Stimulated activated CD8-positive, alpha-beta memory T cell treated with anti-CD3 and anti-CD28 coated beads, Interleukin-15, amount 100 ng/mL, for 48 hours (primary cell): ENCODE measurements at regions not wholly inside any gene's neighbourhood (a gene's known extent, or its start where the extent isn't known, plus 50 kb on each side); places are given as distances from the start of the nearest gene placed in this dataset.

Experiments
- DNase-seq, 2 donors: peaks; one replicate each; pipeline ENCODE4 v3.0.0-alpha.2; 2020; ENCODE audit warnings: low read depth in 2 of 2

DNA sequence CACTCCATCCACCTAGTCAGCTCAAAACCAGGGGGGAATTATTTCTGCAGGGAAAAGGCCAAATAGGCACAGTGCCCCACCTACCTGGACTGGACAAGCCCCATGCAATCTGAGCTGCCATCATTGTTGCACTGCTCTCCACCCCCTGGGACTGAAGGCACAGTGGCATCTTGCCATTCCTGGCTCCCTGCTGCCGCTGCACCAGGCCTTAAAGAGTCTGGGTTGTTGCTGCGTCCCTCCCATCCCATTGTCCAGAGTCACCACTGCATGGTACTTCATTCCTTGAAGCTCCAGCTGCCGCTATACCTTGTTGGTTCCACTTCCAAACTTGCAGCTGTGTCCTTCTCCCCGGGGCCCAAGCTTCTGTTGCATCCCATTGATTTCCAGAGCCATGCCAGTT is 629.7 kb downstream of the STIM2 start:
- DNase-seq, result no peak

DNA sequence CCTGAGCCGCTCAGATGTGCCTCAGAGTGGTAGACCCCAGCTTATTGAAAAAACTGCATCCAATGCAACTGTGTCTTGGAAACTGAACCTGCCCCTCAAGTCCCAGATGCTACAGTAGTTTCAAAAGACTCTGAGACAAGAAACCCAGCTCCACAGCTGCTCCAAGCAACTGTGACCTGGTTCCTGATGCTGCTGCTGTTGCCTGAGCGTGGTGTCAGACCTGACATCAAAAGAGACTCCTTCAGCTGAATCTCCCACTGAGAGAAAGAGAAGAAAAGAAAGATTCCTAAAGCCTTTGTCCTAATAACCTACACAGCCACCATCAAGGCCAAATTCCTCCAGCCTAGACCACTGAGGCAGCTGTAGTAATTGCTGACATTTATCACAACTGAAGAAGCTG is 630.1 kb downstream of the STIM2 start:
- DNase-seq, result no peak

DNA sequence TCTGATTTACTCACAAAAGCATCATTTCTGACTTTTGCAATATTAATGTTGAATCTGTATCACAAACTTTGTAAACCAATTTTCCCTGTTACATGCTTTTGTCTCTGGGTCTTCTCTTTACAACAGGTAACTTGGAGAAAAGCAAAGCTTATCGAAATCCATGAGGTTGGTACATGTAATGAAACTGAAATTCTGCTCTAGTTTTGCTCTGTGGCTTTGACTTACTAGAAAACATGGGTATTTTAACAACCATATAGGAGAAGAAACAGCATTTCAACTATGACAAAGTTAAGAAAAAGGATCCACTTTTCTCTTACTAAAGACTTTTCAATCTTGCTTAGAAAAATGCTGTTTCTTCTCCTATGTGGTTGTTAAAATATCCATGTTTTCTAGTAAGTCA is 645.8 kb downstream of the STIM2 start:
- DNase-seq, result no peak

DNA sequence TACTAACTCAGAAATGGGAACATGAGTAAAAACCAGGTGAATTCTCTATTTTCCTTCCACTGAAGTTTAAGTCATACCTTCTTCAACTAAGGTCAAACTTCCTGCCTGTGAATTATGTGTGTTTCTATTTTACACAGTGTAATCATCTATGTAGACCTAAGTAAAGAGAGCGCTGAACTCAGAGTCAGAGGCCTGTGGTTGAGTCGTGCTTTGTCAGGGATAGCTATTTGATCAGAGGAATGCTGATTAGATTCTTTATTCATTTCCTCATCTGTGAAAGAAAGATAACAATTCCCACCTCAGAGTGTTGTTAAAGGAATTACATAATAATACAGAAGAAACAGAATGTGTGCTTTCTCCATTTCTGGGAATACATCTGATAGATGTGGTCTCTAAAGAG is 654.1 kb downstream of the STIM2 start:
- DNase-seq, result no peak

DNA sequence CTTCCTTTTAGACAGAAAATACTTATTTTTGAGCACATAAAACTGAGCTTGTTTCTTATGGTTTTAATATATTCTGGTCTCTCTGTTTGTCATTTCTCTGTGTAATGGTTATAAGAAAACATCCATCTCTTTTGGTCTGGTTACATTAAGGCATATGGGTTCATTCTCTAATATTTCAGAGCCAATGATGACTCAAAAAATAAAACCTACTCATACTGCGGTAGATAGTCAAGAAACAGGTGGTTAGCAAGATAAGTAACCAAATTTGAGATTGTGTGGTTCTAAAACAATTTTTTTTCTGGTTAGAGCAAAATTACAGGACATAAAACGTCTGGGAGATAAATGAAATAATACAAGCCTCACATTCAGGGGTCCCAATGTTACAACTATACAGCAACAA is 654.5 kb downstream of the STIM2 start:
- no peak for DNase-seq

DNA sequence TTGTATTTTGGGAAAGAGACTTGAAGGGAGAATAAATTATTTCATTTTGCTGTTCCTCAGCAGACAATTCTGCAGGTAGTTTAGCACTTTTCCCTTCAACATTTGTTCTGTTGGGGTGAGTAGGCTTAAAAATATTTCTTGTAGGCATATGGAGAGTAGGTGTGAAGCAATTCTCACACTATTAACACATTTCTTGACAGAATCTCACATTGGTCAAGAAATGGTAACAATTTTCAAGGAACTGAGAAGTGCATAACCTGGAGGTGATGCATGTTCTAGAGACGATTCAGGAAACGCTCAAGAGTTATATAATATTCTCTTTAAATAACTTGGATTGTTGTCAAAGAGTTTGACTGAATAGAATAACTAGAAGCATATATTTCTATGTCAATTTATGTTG is 658.2 kb downstream of the STIM2 start:
- DNase-seq, result no peak

DNA sequence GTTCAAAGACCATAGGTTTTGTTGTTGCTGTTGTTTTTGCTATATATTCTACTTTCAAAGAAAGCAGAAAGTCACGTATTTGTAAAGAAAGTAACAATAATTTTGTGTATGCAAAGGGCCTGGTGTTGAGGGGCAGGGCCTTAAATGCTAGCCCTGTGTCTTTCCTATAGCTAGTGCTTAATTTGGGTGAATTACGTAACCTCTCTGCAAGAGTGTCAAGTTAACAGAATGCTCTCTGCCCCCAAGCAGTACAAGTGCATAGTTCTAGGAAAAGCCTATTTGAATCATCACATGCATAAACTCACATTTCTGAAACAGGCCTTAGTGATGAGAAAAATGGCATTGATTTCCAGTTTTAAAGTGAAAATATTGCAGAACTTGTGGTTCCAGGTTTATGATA is 663.6 kb downstream of the STIM2 start:
- DNase-seq, result no peak

DNA sequence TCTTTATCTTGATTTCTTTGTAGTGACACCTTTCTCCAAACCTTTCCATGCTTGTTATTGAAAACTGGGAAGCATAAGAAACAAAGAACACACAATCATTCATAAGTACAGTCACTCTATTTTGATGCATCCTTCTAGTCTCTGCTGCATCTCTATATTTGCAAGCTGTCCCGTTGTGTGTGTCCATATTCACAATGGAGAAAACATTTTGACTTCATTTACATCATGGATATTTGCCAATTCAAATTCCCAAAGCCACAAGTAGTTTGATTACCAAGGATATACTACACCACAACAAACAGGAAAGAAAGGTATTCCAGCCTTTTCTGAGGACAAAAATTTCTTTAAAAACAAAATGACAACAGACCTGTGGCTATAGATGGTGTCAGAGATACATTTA is 673.8 kb downstream of the STIM2 start:
- no peak for DNase-seq

DNA sequence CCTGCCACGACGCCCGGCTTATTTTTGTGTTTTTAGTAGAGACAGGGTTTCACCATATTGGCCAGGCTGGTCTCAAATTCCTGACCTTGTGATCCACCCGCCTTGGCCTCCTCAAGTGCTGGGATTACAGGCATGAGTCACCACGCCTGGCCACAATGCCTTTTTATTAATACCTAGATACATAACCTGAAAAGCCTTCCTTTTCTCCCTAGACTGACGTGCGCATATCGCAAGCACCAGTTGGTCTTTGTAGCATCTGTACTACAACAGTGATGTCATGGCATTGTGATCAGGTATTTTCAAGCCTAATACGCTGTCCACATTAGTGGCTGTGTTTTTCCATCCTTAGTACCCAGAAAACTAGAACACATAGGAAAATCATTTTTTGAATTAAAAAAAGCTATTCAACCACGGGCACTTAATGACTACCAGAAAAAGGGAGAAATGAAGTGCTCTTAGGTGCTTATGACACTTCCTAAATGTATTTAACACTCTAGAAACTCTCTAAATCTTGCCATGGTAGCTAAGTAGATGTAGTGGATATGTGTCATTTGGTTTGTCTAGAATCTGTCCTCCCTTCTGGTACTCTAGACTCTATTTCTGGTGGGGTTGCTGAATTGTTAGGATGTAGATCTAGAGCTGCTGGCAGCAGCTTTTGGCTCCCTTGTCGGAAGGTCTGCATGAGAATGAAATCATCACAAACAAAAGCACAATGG is 707.8 kb downstream of the STIM2 start:
- DNase-seq, result no peak

DNA sequence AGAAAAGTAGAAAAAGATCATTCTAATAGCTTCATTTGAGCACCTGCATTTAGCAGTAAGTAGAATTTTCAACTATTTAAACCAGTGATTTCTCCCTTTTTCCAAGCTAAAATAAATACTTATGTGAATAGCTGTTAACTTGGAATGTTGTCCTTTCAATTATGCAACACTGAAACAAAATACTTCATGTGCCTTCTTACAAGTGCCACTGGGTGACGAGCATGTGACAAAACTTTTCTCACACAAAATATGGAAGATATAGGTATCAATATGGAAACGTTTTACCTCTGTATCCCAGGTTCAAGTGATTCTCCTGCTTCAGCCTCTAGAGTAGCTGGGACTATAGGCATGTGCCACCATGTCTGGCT is 708.3 kb downstream of the STIM2 start:
- no peak for DNase-seq

DNA sequence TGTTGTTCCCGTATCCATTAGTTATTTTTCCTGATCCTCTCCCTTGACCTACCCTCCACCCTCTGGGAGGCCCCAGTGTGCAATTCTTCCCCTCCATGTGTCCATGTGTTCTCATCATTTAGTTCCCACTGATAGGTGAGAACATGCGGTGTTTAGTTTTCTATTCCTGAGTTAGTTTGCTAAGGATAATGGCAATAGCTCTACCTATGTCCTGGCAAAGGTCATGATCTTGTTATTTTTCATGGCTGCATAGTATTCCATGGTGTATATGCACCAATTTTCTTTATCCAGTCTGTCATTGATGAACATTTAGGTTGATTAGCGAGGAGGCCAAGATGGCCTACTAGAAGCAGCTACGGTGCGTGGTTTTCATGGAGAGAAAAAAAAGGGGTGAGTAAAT is 714.1 kb downstream of the STIM2 start:
- DNase-seq, result no peak

DNA sequence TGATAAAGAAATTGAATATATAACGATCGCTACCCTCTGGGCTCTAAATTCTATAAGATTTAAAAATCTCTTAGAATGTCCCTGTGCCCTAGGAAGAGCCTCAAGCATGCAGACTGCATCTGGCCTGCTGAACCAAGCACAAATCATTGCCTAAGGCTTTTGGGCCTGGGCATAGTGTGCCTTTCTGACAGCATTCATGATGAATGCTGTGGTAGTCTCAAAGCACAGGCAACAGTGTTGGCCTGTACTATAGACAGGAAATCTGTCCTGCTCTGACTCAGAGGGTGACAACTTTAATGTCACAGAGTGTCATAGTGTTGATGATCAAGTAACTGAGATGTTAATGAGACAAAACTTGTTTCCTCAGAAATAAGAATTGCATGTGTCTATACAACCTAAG is 717.3 kb downstream of the STIM2 start:
- no peak for DNase-seq

DNA sequence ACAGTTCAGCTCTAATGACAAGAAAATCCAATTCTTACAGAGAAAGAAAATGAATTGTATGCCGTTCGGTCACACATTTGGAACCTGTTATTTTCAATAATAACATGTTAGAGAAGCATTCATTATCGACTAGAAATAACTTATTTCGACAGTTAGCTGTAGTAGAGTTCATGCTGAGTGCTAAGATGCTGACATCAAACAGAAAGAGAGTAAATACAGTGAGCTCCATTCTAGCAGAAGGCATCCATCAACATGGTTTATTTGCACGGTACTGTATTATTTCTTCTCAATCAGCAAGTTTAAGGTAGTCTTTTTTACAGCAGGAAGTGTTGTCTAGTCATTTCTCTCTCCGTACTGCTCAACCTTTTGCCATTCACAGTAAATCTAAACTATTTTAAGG is 732.1 kb downstream of the STIM2 start:
- no peak for DNase-seq

DNA sequence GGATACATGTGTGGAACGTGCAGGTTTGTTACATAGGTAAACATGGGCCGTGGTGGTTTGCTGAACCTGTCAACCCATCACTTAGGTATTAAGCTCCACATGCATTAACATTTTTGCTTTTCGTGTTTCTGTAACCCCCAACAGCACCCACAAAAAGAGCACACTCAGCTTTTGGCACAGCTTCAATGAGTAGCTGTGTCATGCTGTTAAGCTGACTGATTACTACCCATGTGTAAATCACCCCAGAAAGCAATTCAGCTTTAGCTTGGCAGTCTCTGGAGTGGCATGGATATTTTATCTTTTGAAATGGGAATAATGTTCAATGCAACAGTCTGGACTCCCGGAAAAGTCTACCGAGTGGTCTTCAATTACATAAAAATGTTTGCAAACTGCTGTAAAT is 734.3 kb downstream of the STIM2 start:
- DNase-seq, result no peak

DNA sequence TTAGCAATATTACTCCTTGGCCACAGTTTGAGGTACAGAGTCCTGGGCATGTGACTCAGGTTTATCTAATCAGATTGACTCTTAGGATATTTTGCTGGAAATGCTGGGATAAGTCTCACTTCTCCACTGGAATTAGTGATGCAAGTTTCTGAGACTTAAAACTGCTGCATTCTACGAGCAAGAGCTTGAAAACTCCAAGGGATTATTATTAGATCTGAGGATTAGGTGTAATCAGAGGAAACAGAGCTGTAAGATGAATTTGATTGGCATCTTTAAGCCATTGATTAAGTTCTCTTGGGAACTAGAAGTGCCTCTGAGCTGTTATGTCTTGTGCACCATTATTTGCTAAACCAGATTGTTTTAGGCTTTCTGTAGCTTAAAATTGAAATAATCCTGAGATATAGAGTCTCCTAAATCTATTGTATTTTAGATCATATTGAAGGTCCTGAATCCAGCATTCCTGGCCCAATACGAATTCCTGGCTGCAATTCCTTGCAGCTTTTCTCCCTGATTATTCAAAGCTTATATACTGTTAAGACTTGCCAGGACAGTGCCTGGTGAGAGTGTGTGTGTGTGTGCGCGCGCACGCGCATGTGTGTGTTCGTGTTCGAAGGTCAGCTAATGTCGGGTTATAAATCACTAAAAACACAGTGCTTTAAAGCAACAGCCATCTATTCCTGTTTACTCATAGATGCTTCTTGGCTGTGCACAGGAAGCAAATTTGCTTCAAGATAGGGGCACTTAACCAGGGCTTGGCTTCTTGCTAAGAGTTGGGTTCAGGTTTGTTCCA is 735.1 kb downstream of the STIM2 start:
- DNase-seq, result no peak

DNA sequence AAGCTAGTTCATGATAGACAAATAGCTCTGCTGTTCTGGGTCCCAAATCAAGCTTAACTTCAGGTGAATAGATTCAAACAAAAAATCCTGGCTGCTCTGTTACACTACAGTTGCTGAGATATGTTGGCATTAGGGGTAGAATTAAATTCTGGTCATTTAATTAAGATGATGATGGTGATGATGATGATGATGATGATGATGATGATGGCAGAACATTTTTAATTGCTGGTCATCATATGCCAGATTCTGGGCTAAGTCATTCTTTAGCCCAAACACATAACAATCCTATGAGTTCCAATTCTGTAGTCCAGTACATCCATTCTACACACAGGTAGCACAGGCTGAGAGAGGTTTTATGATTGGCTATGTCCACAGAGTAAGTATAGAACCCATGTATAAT is 741.5 kb downstream of the STIM2 start:
- no peak for DNase-seq

DNA sequence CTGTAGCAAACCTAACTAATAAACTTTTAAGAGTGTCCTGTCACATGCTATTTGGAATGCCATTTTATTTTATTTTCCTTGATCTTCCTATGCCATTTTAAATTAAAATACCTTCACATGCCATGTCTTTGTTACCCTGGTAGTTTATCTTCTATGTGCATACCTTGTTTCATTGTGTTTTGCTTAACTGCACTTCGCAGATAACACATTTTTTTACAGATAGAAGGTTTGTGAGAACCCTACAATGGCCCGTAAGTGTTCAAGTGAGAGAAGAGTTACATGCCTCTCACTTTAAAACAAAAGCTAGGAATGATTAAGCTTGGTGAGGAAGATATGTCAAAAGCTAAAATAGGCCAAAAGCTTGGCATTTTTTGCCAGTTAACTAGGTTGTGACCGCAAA is 744.1 kb downstream of the STIM2 start:
- DNase-seq, result no peak

DNA sequence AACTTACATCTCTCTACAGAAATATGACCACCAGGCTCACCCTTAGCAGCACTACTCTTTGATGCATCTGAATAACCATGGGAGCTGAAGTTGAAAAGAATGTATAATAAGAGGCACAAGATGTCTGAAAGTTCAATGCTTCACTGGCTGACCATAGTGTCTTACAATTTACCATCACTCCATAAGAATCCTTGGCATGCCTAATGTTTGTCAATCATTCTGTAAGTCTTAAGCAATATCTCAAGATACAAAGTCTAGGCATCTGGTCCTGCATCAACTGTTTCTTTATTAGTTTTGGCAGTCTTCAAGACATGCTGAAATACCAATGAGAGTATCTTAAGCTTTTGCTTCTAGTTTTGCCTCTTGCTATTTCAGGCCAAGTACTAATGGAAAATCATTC is 755.5 kb downstream of the STIM2 start:
- DNase-seq, result no peak

DNA sequence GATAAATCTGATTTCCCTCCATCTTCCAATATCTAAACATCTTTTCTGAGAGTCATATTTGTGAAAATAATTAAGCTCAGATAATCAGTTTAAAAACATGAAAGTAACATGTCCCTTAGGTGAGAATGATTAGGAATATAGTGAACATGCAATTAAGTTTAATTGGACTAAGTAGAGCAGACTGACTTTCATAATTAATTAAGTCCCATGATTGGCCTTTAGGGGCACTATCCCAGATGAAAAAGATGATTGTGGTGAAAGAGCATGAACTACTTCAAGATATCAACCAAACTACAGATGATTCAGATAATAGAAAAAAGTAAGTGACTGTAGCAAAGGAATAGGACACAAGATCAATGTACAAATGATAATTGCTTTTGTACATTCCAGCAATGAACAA is 758.8 kb downstream of the STIM2 start:
- no peak for DNase-seq

DNA sequence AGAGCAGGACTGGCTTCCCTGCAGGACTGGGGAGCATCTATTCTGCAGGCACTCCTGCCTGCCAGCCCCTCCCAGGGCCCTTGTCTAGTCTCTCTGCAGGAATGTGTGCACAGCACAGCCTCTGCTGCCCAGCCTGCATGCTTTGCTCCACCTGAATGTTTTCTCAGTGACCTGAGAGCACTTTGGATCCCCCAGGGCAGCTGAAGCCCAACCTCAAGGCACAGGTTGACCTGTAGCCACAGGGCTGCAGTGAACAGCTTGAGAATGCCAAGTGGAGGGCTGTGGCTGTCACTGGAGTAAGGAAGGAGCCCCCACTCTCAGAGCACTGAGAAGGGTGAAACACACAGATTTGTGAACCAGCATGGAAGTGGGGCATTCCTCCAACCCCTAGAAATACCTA is 760.2 kb downstream of the STIM2 start:
- no peak for DNase-seq

DNA sequence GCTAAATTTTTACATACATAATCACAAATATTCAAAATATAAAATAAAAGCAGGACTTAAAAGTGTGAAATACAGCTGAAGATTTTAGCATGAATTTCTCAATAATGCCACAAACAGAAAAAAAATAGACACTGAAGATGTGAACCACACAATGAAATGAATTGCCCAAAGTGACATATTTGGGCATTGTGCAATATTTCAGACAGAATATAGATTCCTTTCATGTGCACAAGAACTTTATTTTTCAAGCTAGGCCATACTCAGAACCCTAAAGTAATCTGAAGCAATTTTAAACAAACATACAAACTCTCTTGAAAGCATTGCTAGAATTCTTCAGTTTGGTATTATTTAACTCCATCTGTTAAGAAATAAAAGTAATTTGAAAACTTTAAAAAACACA is 764.1 kb downstream of the STIM2 start:
- no peak for DNase-seq

DNA sequence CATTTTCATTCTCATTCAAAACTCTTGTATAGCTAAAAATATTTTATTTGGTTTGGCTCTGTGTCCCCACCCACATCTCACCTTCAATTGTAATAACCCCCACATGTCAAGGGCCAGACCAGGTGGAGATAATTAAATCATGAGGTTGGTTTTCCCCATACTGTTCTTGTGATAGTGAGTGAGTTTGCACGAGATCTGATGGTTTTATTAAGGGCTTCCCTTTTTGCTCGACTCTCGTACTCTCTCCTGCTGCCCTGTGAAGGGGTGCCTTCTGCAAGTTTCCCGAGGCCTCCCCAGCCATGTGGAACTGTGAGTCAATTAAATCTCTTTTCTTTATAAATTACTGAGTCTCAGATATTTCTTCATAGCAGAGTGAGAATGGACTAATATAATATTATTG is 768.0 kb downstream of the STIM2 start:
- no peak for DNase-seq

DNA sequence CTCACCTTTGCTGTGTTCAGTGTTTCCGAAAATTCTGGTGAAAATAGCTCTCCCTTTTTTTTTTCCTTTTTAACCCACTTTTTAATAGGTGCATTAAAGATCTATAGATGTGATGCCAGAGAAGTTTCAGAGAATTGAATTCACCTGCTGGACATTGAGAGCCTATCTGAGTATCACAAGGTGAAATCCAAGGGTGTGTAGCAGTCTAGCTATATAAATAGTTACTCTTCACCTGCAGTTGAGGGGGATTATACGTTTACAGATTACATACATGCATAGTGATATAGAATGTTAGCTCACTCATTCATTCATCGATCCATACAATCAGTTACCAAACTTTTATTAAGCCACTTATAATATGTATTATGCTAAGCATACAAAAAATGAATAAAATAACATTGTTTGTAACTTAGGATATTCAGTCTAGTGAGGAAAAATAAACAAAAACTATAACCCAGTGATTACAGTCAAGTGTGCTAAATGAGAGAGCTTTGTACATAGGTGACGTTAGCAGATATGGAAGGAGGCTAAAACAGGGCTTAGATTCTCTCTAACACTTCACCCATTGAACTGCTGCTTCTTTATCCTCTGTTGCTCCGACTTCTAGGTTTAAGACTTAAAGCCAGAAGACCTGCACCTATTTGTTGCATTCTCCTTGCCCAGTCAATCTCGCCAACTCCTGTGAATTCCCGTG is 769.0 kb downstream of the STIM2 start:
- no peak for DNase-seq
